ENCODE measurements at regions not wholly inside any gene's neighbourhood (a gene's known extent, or its start where the extent isn't known, plus 50 kb on each side); places are given as distances from the start of the nearest gene placed in this dataset.

GRCh38 chr7:86207740-86208139 is 436.0 kb upstream of the GRM3 start:
- TF ChIP-seq CTCF (IDR thresholded peaks at IDR 0.05; ENCODE audit: poor library complexity, severe bottlenecking), result no peak
- no peak for DNase-seq (ENCODE audit: low spot score)
- Histone ChIP-seq H3K36me3 (ENCODE audit: low read depth) (no peaks in the 10 kb centered on the region), H3K9me3 (ENCODE audit: severe bottlenecking) (no peaks in the 10 kb centered on the region), H3K4me3 (ENCODE audit: severe bottlenecking) (no peak overlapping the region), H3K27me3 (ENCODE audit: insufficient read depth, poor library complexity, severe bottlenecking) (no peaks in the 10 kb centered on the region), H3K4me1 (ENCODE audit: insufficient read depth, poor library complexity, severe bottlenecking) (no peaks in the 10 kb centered on the region), H3K27ac (ENCODE audit: poor library complexity, severe bottlenecking) (no peak overlapping the region)
- ATAC-seq (ENCODE audit: low read depth), result no peak

DNA sequence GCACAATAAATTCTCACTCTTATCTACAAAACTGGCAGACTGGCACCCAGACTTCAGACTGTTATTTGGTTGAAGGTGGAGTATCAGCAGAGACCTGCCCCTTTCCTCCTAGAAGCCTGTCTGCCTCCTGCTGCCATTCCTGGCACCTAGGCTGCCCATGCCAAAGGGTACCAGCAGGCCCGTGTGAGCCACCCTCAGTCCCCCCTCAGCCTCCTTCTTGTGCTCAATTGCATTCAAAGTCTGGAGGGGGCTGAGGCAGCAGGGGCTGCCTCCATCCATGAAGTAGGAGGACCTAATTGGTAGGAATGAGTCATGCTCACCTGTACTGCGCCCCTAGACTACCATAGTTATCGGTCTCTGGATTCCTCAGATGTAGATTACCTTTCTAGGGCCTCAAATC is 440.9 kb upstream of the GRM3 start:
- Histone ChIP-seq H3K27ac (ENCODE audit: poor library complexity, severe bottlenecking) (no peak overlapping the region), H3K36me3 (ENCODE audit: low read depth) (no peaks in the 10 kb centered on the region), H3K4me1 (ENCODE audit: insufficient read depth, poor library complexity, severe bottlenecking) (no peaks in the 10 kb centered on the region), H3K4me3 (ENCODE audit: severe bottlenecking) (no peak overlapping the region), H3K27me3 (ENCODE audit: insufficient read depth, poor library complexity, severe bottlenecking) (no peaks in the 10 kb centered on the region), H3K9me3 (ENCODE audit: severe bottlenecking) (no peaks in the 10 kb centered on the region)
- no peak for TF ChIP-seq CTCF (IDR thresholded peaks at IDR 0.05; ENCODE audit: poor library complexity, severe bottlenecking)
- no peak for DNase-seq (ENCODE audit: low spot score)
- no peak for ATAC-seq (ENCODE audit: low read depth)

GRCh38 chr7:86201767-86202166 is 441.9 kb upstream of the GRM3 start:
- H3K36me3 ChIP-seq (ENCODE audit: low read depth), result no peaks in the 10 kb centered on the region
- TF ChIP-seq CTCF (IDR thresholded peaks at IDR 0.05; ENCODE audit: poor library complexity, severe bottlenecking), result no peak
- H3K9me3 ChIP-seq (ENCODE audit: severe bottlenecking), result no peaks in the 10 kb centered on the region
- no peak overlapping the region for H3K4me3 ChIP-seq (ENCODE audit: severe bottlenecking)
- no peaks in the 10 kb centered on the region for H3K27me3 ChIP-seq (ENCODE audit: insufficient read depth, poor library complexity, severe bottlenecking)
- no peaks in the 10 kb centered on the region for H3K4me1 ChIP-seq (ENCODE audit: insufficient read depth, poor library complexity, severe bottlenecking)
- H3K27ac ChIP-seq (ENCODE audit: poor library complexity, severe bottlenecking), result no peak overlapping the region
- ATAC-seq (ENCODE audit: low read depth) (no peak), DNase-seq (ENCODE audit: low spot score) (no peak)

GRCh38 chr7:86199881-86200614 is 443.7 kb upstream of the GRM3 start:
- no peaks in the 10 kb centered on the region for H3K4me1 ChIP-seq (ENCODE audit: insufficient read depth, poor library complexity, severe bottlenecking)

More at GRCh38 chr7:86199881-86200614, 443.7 kb upstream of the GRM3 start:
- no peak for ATAC-seq (ENCODE audit: low read depth)
- DNase-seq (ENCODE audit: low spot score), result no peak
- no peaks in the 10 kb centered on the region for H3K36me3 ChIP-seq (ENCODE audit: low read depth)
- no peaks in the 10 kb centered on the region for H3K27me3 ChIP-seq (ENCODE audit: insufficient read depth, poor library complexity, severe bottlenecking)
- no peak for TF ChIP-seq CTCF (IDR thresholded peaks at IDR 0.05; ENCODE audit: poor library complexity, severe bottlenecking)
- no peaks in the 10 kb centered on the region for H3K9me3 ChIP-seq (ENCODE audit: severe bottlenecking)
- no peak overlapping the region for H3K4me3 ChIP-seq (ENCODE audit: severe bottlenecking)
- no peak overlapping the region for H3K27ac ChIP-seq (ENCODE audit: poor library complexity, severe bottlenecking)

All from RWPE2 (cell line).